Thyroid gland (tissue), 4 donors: ENCODE measurements at regions not wholly inside any gene's neighbourhood (a gene's known extent, or its start where the extent isn't known, plus 50 kb on each side); places are given as distances from the start of the nearest gene placed in this dataset.

ENCODE experiments used
- POLR2A ChIP-seq, 2 donors: fragments of 450-650 bp; IDR thresholded peaks; one replicate each; pipeline ENCODE4 v1.6.1; 2017; ENCODE audit warnings: antibody characterized with exemption in 2 of 2, mild to moderate bottlenecking in 2 of 2, moderate library complexity in 1 of 2
- TF ChIP-seq, protein P1 (sequence below), 6 experiments: fragments of 200-600 bp in 3 of 6; fragments of 450-650 bp in 3 of 6; sonication (generic) in 3 of 6; IDR thresholded peaks; one replicate each; pipeline ENCODE4 v1.5.1; 2016 to 2019; ENCODE audit warnings: antibody characterized with exemption in 6 of 6, mild to moderate bottlenecking in 2 of 6, inconsistent platforms in 1 of 6, moderate library complexity in 1 of 6

DNA sequence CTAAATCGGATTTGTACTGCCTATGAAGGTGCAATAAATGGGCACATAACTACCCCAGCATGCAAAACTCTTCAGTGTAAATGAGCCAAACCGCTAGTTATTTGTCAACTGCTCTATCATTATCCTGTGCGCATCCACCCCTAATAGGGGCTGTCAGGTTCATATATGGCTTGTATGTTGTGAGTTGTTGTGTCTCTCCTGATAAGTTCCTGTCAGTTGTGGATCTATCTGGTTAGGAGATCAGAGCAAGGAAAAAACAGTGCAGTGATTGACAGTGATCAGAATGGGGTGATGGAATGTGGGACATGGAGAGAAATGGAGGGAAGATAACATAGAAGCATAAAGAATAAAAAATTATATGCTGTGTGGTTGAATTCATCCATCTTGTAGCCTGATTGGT lies 686.9 kb upstream of the ID4 start:
- TF ChIP-seq POLR2A (IDR thresholded peaks at IDR 0.05): no peak
- TF ChIP-seq, protein P1, sequence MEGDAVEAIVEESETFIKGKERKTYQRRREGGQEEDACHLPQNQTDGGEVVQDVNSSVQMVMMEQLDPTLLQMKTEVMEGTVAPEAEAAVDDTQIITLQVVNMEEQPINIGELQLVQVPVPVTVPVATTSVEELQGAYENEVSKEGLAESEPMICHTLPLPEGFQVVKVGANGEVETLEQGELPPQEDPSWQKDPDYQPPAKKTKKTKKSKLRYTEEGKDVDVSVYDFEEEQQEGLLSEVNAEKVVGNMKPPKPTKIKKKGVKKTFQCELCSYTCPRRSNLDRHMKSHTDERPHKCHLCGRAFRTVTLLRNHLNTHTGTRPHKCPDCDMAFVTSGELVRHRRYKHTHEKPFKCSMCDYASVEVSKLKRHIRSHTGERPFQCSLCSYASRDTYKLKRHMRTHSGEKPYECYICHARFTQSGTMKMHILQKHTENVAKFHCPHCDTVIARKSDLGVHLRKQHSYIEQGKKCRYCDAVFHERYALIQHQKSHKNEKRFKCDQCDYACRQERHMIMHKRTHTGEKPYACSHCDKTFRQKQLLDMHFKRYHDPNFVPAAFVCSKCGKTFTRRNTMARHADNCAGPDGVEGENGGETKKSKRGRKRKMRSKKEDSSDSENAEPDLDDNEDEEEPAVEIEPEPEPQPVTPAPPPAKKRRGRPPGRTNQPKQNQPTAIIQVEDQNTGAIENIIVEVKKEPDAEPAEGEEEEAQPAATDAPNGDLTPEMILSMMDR (IDR thresholded peaks at IDR 0.05): no peak
